ENCODE measurements at regions not wholly inside any gene's neighbourhood (a gene's known extent, or its start where the extent isn't known, plus 50 kb on each side); places are given as distances from the start of the nearest gene placed in this dataset.

GRCh38 chr11:80815752-80816453 lies 1375.1 kb upstream of the TENM4 start:
- no peak for DNase-seq (ENCODE audit: low spot score)
- TF ChIP-seq, protein P1, sequence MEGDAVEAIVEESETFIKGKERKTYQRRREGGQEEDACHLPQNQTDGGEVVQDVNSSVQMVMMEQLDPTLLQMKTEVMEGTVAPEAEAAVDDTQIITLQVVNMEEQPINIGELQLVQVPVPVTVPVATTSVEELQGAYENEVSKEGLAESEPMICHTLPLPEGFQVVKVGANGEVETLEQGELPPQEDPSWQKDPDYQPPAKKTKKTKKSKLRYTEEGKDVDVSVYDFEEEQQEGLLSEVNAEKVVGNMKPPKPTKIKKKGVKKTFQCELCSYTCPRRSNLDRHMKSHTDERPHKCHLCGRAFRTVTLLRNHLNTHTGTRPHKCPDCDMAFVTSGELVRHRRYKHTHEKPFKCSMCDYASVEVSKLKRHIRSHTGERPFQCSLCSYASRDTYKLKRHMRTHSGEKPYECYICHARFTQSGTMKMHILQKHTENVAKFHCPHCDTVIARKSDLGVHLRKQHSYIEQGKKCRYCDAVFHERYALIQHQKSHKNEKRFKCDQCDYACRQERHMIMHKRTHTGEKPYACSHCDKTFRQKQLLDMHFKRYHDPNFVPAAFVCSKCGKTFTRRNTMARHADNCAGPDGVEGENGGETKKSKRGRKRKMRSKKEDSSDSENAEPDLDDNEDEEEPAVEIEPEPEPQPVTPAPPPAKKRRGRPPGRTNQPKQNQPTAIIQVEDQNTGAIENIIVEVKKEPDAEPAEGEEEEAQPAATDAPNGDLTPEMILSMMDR (IDR thresholded peaks at IDR 0.05) = no peak
- no peak overlapping the region for H3K27ac ChIP-seq
- H3K4me3 ChIP-seq = no peak overlapping the region

GRCh38 chr11:80814813-80815212 lies 1374.0 kb upstream of the TENM4 start:
- DNase-seq (ENCODE audit: low spot score) = no peak
- TF ChIP-seq, protein P1 (IDR thresholded peaks at IDR 0.05) = no peak
- Histone ChIP-seq H3K27ac (no peak overlapping the region), H3K4me3 (no peak overlapping the region)

DNA sequence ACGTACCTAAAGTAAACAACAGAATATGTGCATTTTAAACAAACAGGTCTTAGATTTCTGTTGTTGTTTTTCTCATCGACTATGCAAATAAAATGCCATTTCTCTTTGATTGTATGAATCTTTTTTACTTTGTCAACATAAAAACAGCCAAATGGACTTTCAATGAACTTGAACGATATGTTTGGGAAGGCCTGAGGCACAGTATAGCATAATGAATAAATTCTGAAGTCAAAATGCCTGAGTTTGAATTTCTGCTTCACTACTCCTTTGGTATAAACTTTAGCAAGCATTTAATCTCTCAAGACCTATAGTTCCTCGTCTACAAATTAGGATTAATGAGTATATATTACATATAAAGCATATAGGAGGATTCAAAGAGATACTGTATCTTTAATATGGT lies 1369.9 kb upstream of the TENM4 start:
- Histone ChIP-seq H3K4me3 (no peak overlapping the region), H3K27ac (no peak overlapping the region)
- TF ChIP-seq, protein P1 (IDR thresholded peaks at IDR 0.05) = no peak
- no peak for DNase-seq (ENCODE audit: low spot score)

- Histone ChIP-seq H3K4me3 (no peak overlapping the region), H3K27ac (no peak overlapping the region)
- no peak for DNase-seq (ENCODE audit: low spot score)
- TF ChIP-seq, protein P1 (IDR thresholded peaks at IDR 0.05) = no peak
Observed at GRCh38 chr11:80798174-80798573, 1357.3 kb upstream of the TENM4 start.

- Histone ChIP-seq H3K4me3 (no peak overlapping the region), H3K27ac (no peak overlapping the region)
- no peak for DNase-seq (ENCODE audit: low spot score)
- TF ChIP-seq, protein P1 (IDR thresholded peaks at IDR 0.05) = no peak
Observed at GRCh38 chr11:80783561-80783960, 1342.7 kb upstream of the TENM4 start.

DNA sequence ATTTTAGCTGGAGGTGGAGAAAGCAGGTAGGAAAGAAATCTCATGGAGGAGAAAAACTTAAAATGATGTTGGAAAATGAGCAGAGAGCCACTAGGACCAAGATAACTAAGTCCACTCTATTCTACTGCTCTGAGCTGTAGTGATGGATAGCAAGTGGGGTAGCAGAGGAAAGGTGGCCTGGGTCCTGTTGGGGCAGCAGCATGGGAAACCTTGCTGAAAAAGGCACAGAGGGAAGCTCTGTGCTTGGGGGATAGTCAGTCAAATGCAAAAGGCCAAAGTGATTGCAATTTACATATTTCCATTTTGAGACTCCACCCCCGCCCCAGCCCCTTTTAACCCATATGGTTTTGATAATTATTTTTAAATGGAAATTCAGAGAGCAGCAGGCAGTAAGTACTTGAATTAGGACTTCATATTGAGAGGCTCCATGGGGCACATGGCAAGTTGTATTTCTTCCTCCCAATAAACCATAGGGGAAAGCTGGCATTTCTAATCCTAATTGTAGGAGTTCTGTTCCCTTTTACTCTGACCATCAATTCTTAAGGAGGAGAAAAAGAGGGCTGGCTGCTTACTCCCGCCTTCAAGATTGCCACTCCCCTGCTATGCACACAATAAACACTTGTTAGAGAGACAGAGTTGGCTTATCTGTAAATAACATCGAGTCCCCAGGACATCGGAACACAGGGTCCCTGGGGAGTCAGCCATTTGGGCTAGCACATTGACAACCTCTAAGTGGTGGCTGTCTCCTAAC lies 1341.5 kb upstream of the TENM4 start:
- Histone ChIP-seq H3K27ac (no peak overlapping the region), H3K4me3 (no peak overlapping the region)
- TF ChIP-seq, protein P1 (IDR thresholded peaks at IDR 0.05) = no peak
- no peak for DNase-seq (ENCODE audit: low spot score)

All from coronary artery (tissue), 2 donors.